ENCODE measurements at regions not wholly inside any gene's neighbourhood (a gene's known extent, or its start where the extent isn't known, plus 50 kb on each side); places are given as distances from the start of the nearest gene placed in this dataset.

DNA sequence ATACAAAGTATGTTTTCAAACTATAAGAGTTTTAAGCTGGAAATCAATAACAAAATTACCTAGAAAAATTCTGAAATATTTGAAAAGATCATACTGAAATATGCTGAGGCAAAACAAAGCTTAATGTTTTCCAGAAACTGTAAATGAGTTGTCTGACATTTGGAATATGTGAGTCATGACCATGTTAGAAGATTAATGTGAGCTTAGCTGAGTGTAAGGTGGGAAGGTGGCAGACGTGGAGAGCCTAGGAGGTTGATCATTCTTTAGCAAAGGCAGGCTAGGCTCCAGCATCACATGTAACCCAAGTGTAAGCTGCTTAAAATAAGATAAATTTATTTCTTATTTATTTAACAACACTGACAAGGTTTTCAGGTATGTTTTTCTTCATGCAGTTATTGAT is 2086.1 kb upstream of the PCDH20 start:
- Histone ChIP-seq H3K4me3 (ENCODE audit: low read length) (no peak overlapping the region), H3K9me3 (ENCODE audit: insufficient read depth, low read length) (no peaks in the 10 kb centered on the region), H3K36me3 (replicated peaks; ENCODE audit: low read depth, low read length) (no peaks in the 10 kb centered on the region), H2AFZ (ENCODE audit: low read depth, low read length) (no peak overlapping the region), H3K27ac (ENCODE audit: low read length) (no peak overlapping the region), H3K79me2 (ENCODE audit: low read length) (no peaks in the 10 kb centered on the region), H3K4me2 (ENCODE audit: low read length) (no peak overlapping the region), H3K9ac (ENCODE audit: low read length) (no peak overlapping the region), H3K27me3 (ENCODE audit: low read depth, low read length) (no peaks in the 10 kb centered on the region), H4K20me1 (ENCODE audit: insufficient read depth, low read length) (no peaks in the 10 kb centered on the region), H3K4me1 (ENCODE audit: low read length) (no peaks in the 10 kb centered on the region)
- no peak for TF ChIP-seq EZH2phosphoT487 (IDR thresholded peaks at IDR 0.05; ENCODE audit: low read depth)
- TF ChIP-seq, protein P1, sequence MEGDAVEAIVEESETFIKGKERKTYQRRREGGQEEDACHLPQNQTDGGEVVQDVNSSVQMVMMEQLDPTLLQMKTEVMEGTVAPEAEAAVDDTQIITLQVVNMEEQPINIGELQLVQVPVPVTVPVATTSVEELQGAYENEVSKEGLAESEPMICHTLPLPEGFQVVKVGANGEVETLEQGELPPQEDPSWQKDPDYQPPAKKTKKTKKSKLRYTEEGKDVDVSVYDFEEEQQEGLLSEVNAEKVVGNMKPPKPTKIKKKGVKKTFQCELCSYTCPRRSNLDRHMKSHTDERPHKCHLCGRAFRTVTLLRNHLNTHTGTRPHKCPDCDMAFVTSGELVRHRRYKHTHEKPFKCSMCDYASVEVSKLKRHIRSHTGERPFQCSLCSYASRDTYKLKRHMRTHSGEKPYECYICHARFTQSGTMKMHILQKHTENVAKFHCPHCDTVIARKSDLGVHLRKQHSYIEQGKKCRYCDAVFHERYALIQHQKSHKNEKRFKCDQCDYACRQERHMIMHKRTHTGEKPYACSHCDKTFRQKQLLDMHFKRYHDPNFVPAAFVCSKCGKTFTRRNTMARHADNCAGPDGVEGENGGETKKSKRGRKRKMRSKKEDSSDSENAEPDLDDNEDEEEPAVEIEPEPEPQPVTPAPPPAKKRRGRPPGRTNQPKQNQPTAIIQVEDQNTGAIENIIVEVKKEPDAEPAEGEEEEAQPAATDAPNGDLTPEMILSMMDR (IDR thresholded peaks at IDR 0.05; ENCODE audit: low read depth, low read length) = no peak

DNA sequence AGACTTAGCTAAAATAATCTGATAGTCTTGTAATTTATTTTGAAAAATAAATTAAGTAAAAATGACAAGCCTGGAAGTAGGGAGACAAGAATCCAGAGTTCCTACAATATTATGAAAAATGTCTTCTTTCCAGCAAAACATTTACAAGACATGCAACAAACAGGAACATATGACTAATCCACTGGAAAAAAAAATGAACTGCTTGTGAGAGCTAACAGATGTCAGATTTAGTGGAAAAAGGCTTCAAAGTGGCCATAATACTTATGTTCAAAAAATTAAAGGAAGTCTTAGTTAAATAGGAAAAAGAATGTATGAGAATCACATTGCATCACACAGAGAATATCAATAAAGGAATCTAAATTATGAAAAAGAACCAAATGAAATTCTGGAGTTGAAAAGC is 2082.0 kb upstream of the PCDH20 start:
- Histone ChIP-seq H3K27me3 (ENCODE audit: low read depth, low read length) (no peaks in the 10 kb centered on the region), H3K4me3 (ENCODE audit: low read length) (no peak overlapping the region), H3K4me2 (ENCODE audit: low read length) (no peak overlapping the region), H3K79me2 (ENCODE audit: low read length) (no peaks in the 10 kb centered on the region), H2AFZ (ENCODE audit: low read depth, low read length) (no peak overlapping the region), H3K36me3 (replicated peaks; ENCODE audit: low read depth, low read length) (no peaks in the 10 kb centered on the region), H3K9ac (ENCODE audit: low read length) (no peak overlapping the region), H4K20me1 (ENCODE audit: insufficient read depth, low read length) (no peaks in the 10 kb centered on the region), H3K4me1 (ENCODE audit: low read length) (no peaks in the 10 kb centered on the region), H3K27ac (ENCODE audit: low read length) (no peak overlapping the region), H3K9me3 (ENCODE audit: insufficient read depth, low read length) (no peaks in the 10 kb centered on the region)
- no peak for TF ChIP-seq EZH2phosphoT487 (IDR thresholded peaks at IDR 0.05; ENCODE audit: low read depth)
- TF ChIP-seq, protein P1 (IDR thresholded peaks at IDR 0.05; ENCODE audit: low read depth, low read length) = no peak

DNA sequence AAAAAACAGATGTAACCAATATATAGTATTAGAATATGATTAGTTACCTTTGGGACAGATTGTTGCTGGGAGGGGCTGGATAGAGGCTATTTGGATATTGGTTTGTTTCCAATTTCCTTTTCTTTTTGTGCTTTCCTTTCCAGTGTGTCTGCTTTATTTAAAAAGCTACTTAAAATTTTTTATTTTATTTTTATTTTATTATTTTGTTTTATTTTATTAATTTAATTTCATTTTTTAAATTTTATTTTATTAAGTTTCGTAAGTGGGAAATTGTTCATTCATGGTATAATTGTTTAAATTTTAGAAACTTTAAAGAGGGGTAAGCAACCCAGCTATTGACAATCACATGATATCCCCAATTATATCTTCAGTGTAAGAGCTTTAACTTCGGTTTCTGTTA is 2077.0 kb upstream of the PCDH20 start:
- no peak overlapping the region for H3K4me3 ChIP-seq (ENCODE audit: low read length)
- H3K79me2 ChIP-seq (ENCODE audit: low read length) = no peaks in the 10 kb centered on the region
- no peak overlapping the region for H3K4me2 ChIP-seq (ENCODE audit: low read length)
- H4K20me1 ChIP-seq (ENCODE audit: insufficient read depth, low read length) = no peaks in the 10 kb centered on the region
- H3K27ac ChIP-seq (ENCODE audit: low read length) = no peak overlapping the region
- no peaks in the 10 kb centered on the region for H3K27me3 ChIP-seq (ENCODE audit: low read depth, low read length)
- TF ChIP-seq EZH2phosphoT487 (IDR thresholded peaks at IDR 0.05; ENCODE audit: low read depth) = no peak
- TF ChIP-seq, protein P1 (IDR thresholded peaks at IDR 0.05; ENCODE audit: low read depth, low read length) = no peak
- no peaks in the 10 kb centered on the region for H3K36me3 ChIP-seq (replicated peaks; ENCODE audit: low read depth, low read length)
- peaks cover 4% of the 10 kb centered on the region for H3K4me1 ChIP-seq (ENCODE audit: low read length)
- H3K9me3 ChIP-seq (ENCODE audit: insufficient read depth, low read length) = no peaks in the 10 kb centered on the region
- no peak overlapping the region for H3K9ac ChIP-seq (ENCODE audit: low read length)
- H2AFZ ChIP-seq (ENCODE audit: low read depth, low read length) = no peak overlapping the region

DNA sequence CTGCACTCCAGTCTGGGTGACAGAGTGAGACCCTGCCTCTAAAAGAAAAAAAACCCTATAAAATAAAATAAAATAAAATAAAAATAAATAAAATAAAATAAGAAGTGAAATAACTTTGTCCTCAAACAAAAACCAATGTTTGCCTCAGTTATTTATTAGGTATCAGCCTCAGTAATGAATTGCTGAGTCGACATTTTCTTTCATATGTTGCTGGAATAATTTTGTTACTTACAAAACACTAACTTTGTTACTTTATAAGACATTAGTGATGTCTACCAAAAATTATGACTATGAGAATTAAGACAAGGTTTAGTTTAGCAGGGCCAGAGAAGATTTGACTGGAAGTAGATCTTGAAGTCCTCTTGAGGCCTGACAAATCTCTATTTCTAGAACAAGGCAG is 2074.5 kb upstream of the PCDH20 start:
- Histone ChIP-seq H3K4me1 (ENCODE audit: low read length) (peaks cover 4% of the 10 kb centered on the region), H3K36me3 (replicated peaks; ENCODE audit: low read depth, low read length) (no peaks in the 10 kb centered on the region), H2AFZ (ENCODE audit: low read depth, low read length) (no peak overlapping the region), H4K20me1 (ENCODE audit: insufficient read depth, low read length) (no peaks in the 10 kb centered on the region), H3K4me3 (ENCODE audit: low read length) (no peak overlapping the region), H3K4me2 (ENCODE audit: low read length) (no peak overlapping the region), H3K27ac (ENCODE audit: low read length) (no peak overlapping the region), H3K9me3 (ENCODE audit: insufficient read depth, low read length) (no peaks in the 10 kb centered on the region), H3K9ac (ENCODE audit: low read length) (no peak overlapping the region), H3K79me2 (ENCODE audit: low read length) (no peaks in the 10 kb centered on the region), H3K27me3 (ENCODE audit: low read depth, low read length) (no peaks in the 10 kb centered on the region)
- TF ChIP-seq EZH2phosphoT487 (IDR thresholded peaks at IDR 0.05; ENCODE audit: low read depth) = no peak
- TF ChIP-seq, protein P1 (IDR thresholded peaks at IDR 0.05; ENCODE audit: low read depth, low read length) = no peak
